ENCODE measurements at regions not wholly inside any gene's neighbourhood (a gene's known extent, or its start where the extent isn't known, plus 50 kb on each side); places are given as distances from the start of the nearest gene placed in this dataset.

GRCh38 chr1:4500441-4500840 lies 154.0 kb upstream of the AJAP1 start:
- TF ChIP-seq CTCF (conservative IDR thresholded peaks at IDR 0.05; ENCODE audit: low read depth, low read length) (no peak), POLR2A (IDR thresholded peaks at IDR 0.05; ENCODE audit: low read depth, low read length) (no peak), MAZ (IDR thresholded peaks at IDR 0.05; ENCODE audit: borderline replicate concordance, low read depth, low read length) (no peak), RAD21 (IDR thresholded peaks at IDR 0.05; ENCODE audit: low read length) (no peak), MAFK (IDR thresholded peaks at IDR 0.05; ENCODE audit: low read depth, low read length) (no peak), MXI1 (IDR thresholded peaks at IDR 0.05; ENCODE audit: borderline replicate concordance, low read depth, low read length) (no peak), NFE2L2 (IDR thresholded peaks at IDR 0.05; ENCODE audit: low read depth, low read length) (no peak), SMC3 (IDR thresholded peaks at IDR 0.05; ENCODE audit: low read depth, low read length) (no peak)
